SK-N-MC (cell line): ENCODE measurements at regions not wholly inside any gene's neighbourhood (a gene's known extent, or its start where the extent isn't known, plus 50 kb on each side); places are given as distances from the start of the nearest gene placed in this dataset.

Experiments used
- EZH2 ChIP-seq: fragments of 200-600 bp; sonication (generic); IDR thresholded peaks from one replicate; pipeline ENCODE4 v1.6.1; 2017; ENCODE audit warnings: antibody characterized with exemption
- FOXP2 ChIP-seq: optimal IDR thresholded peaks from 2 replicates; pipeline ENCODE3; 2011; ENCODE audit warnings: mild to moderate bottlenecking, moderate library complexity; ENCODE audit not compliant: insufficient read depth; ENCODE audit errors: extremely low read length, control extremely low read depth
- POLR2AphosphoS5 ChIP-seq: IDR thresholded peaks from 2 replicates; pipeline ENCODE4 v1.6.1; 2012; ENCODE audit warnings: mild to moderate bottlenecking, low read depth, low read length, borderline replicate concordance

- no peak for TF ChIP-seq EZH2
- no peak for TF ChIP-seq POLR2AphosphoS5
- no peak for TF ChIP-seq FOXP2
These were observed 124.3 kb upstream of the UNC5B start for GRCh38 chr10:71088054-71088453.
